Chondrocyte (in vitro differentiated cells): ENCODE measurements at regions not wholly inside any gene's neighbourhood (a gene's known extent, or its start where the extent isn't known, plus 50 kb on each side); places are given as distances from the start of the nearest gene placed in this dataset.

Source experiments
- DNase-seq: peaks from one replicate; pipeline ENCODE4 v3.0.0; 2021; ENCODE audit warnings: mixed read lengths, low spot score
- H3K27ac Mint-ChIP-seq: one replicate; pipeline ENCODE4 v1.8.0; 2021; ENCODE audit warnings: mild to moderate bottlenecking, moderate library complexity, mixed read lengths; ENCODE audit not compliant: unreplicated experiment
- H3K27me3 Mint-ChIP-seq: 2 replicates; pipeline ENCODE4 v1.8.0; 2021; ENCODE audit warnings: low read depth, mixed read lengths
- H3K36me3 Mint-ChIP-seq: 2 replicates; pipeline ENCODE4 v1.8.0; 2021; ENCODE audit warnings: low read depth, mixed read lengths
- H3K4me1 Mint-ChIP-seq: 2 replicates; pipeline ENCODE4 v1.8.0; 2021; ENCODE audit warnings: low read depth, mild to moderate bottlenecking, mixed read lengths
- H3K4me3 Mint-ChIP-seq: one replicate; pipeline ENCODE4 v1.8.0; 2021; ENCODE audit warnings: mild to moderate bottlenecking, moderate library complexity, mixed read lengths; ENCODE audit not compliant: unreplicated experiment
- H3K9me3 Mint-ChIP-seq: 2 replicates; pipeline ENCODE4 v1.8.0; 2021; ENCODE audit warnings: low read depth, mixed read lengths
- CTCF ChIP-seq: fragments of 200-600 bp; sonication (generic); IDR thresholded peaks from 2 replicates; pipeline ENCODE4 v1.5.0; 2021; ENCODE audit warnings: antibody characterized with exemption, mild to moderate bottlenecking, moderate library complexity

- DNase-seq: no peak
- Mint-ChIP-seq H3K4me1 (peaks cover 25% of the 10 kb centered on the region), H3K27ac (no peak overlapping the region), H3K27me3 (no peaks in the 10 kb centered on the region), H3K4me3 (no peak overlapping the region), H3K9me3 (no peaks in the 10 kb centered on the region), H3K36me3 (no peaks in the 10 kb centered on the region)
- no peak for TF ChIP-seq CTCF
Observed at GRCh38 chr4:126772662-126773061, 860.1 kb upstream of the INTU start.

GRCh38 chr4:126775485-126776106 lies 857.2 kb upstream of the INTU start:
- peaks cover 32% of the 10 kb centered on the region for H3K4me1 Mint-ChIP-seq
- DNase-seq: no peak
- no peak for TF ChIP-seq CTCF
- H3K9me3 Mint-ChIP-seq: peaks cover 3% of the 10 kb centered on the region
- H3K27me3 Mint-ChIP-seq: no peaks in the 10 kb centered on the region
- no peak overlapping the region for H3K4me3 Mint-ChIP-seq
- no peaks in the 10 kb centered on the region for H3K36me3 Mint-ChIP-seq
- H3K27ac Mint-ChIP-seq: no peak overlapping the region

GRCh38 chr4:126776361-126776760 lies 856.4 kb upstream of the INTU start:
- Mint-ChIP-seq H3K27me3 (no peaks in the 10 kb centered on the region), H3K9me3 (peaks cover 3% of the 10 kb centered on the region), H3K27ac (peak overlapping the region; percentile 1), H3K4me1 (peaks cover 32% of the 10 kb centered on the region), H3K4me3 (no peak overlapping the region), H3K36me3 (no peaks in the 10 kb centered on the region)
- no peak for DNase-seq
- no peak for TF ChIP-seq CTCF

GRCh38 chr4:126777649-126778048 lies 855.1 kb upstream of the INTU start:
- H3K4me1 Mint-ChIP-seq: peaks cover 31% of the 10 kb centered on the region
- H3K9me3 Mint-ChIP-seq: peaks cover 3% of the 10 kb centered on the region
- H3K4me3 Mint-ChIP-seq: no peak overlapping the region
- no peaks in the 10 kb centered on the region for H3K27me3 Mint-ChIP-seq
- DNase-seq: no peak
- H3K27ac Mint-ChIP-seq: peak overlapping the region; percentile 37
- no peak for TF ChIP-seq CTCF
- no peaks in the 10 kb centered on the region for H3K36me3 Mint-ChIP-seq

GRCh38 chr4:126778348-126778747 lies 854.4 kb upstream of the INTU start:
- no peaks in the 10 kb centered on the region for H3K27me3 Mint-ChIP-seq
- H3K4me1 Mint-ChIP-seq: peaks cover 28% of the 10 kb centered on the region
- H3K36me3 Mint-ChIP-seq: no peaks in the 10 kb centered on the region
- peak overlapping the region; percentile 34 for H3K27ac Mint-ChIP-seq
- H3K4me3 Mint-ChIP-seq: no peak overlapping the region
- peaks cover 3% of the 10 kb centered on the region for H3K9me3 Mint-ChIP-seq
- no peak for DNase-seq
- TF ChIP-seq CTCF: no peak
